ENCODE measurements at regions not wholly inside any gene's neighbourhood (a gene's known extent, or its start where the extent isn't known, plus 50 kb on each side); places are given as distances from the start of the nearest gene placed in this dataset.

DNA sequence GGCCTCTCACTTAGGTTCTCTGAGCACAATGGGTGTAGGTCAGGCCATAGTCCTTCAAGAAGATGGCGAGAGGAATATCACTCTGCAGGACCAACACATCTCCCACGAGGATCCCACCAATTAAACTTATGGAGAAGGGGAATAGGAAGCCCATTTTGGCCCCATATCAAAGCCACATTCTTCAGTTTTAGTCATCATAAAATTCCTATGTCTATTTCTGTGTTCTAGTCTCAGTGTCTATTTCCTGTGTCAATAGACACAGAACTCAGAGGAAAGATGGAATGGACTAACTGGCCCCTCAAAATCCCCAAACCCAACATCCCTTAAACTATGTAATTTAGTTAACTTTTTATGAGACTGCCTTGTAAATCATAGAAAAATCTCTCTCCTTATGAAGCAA lies 216.8 kb downstream of the HACE1 start:
- TF ChIP-seq, protein P1, sequence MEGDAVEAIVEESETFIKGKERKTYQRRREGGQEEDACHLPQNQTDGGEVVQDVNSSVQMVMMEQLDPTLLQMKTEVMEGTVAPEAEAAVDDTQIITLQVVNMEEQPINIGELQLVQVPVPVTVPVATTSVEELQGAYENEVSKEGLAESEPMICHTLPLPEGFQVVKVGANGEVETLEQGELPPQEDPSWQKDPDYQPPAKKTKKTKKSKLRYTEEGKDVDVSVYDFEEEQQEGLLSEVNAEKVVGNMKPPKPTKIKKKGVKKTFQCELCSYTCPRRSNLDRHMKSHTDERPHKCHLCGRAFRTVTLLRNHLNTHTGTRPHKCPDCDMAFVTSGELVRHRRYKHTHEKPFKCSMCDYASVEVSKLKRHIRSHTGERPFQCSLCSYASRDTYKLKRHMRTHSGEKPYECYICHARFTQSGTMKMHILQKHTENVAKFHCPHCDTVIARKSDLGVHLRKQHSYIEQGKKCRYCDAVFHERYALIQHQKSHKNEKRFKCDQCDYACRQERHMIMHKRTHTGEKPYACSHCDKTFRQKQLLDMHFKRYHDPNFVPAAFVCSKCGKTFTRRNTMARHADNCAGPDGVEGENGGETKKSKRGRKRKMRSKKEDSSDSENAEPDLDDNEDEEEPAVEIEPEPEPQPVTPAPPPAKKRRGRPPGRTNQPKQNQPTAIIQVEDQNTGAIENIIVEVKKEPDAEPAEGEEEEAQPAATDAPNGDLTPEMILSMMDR (IDR thresholded peaks at IDR 0.05), result no peak
- TF ChIP-seq POLR2AphosphoS5 (IDR thresholded peaks at IDR 0.05), result no peak
- TF ChIP-seq POLR2A (IDR thresholded peaks at IDR 0.05), result no peak
- TF ChIP-seq EP300 (IDR thresholded peaks at IDR 0.05), result no peak
